HG03175 (cell line): ENCODE measurements at regions not wholly inside any gene's neighbourhood (a gene's known extent, or its start where the extent isn't known, plus 50 kb on each side); places are given as distances from the start of the nearest gene placed in this dataset.

Experiments used
- ATAC-seq: cut with Tn5 transposase; IDR thresholded peaks from one replicate; pipeline ENCODE4 v1.9.1; 2021; ENCODE audit warnings: mild to moderate bottlenecking, moderate library complexity; ENCODE audit not compliant: unreplicated experiment

- ATAC-seq: no peak
These were observed 50.4 kb upstream of the CIBAR2 start for GRCh38 chr16:85162478-85163277.

- no peak for ATAC-seq
These were observed 51.2 kb upstream of the CIBAR2 start for GRCh38 chr16:85163278-85164112.

- no peak for ATAC-seq
These were observed 52.2 kb upstream of the CIBAR2 start for GRCh38 chr16:85164431-85164830.

- no peak for ATAC-seq
These were observed 52.7 kb upstream of the CIBAR2 start for GRCh38 chr16:85164838-85165516.

GRCh38 chr16:85165781-85166180 lies 53.5 kb upstream of the CIBAR2 start:
- ATAC-seq: no peak

- no peak for ATAC-seq
These were observed 54.0 kb upstream of the CIBAR2 start for GRCh38 chr16:85166281-85166680.

- no peak for ATAC-seq
These were observed 54.7 kb upstream of the CIBAR2 start for GRCh38 chr16:85166699-85167588.

GRCh38 chr16:85167589-85168537 lies 55.6 kb upstream of the CIBAR2 start:
- no peak for ATAC-seq

GRCh38 chr16:85168732-85169256 lies 56.5 kb upstream of the CIBAR2 start:
- ATAC-seq: no peak

GRCh38 chr16:85169333-85170065 lies 57.2 kb upstream of the CIBAR2 start:
- no peak for ATAC-seq

GRCh38 chr16:85170066-85170491 lies 57.8 kb upstream of the CIBAR2 start:
- ATAC-seq: no peak

GRCh38 chr16:85170590-85171003 lies 58.3 kb upstream of the CIBAR2 start:
- no peak for ATAC-seq

- no peak for ATAC-seq
These were observed 58.9 kb upstream of the CIBAR2 start for GRCh38 chr16:85171004-85171758.

- no peak for ATAC-seq
These were observed 59.6 kb upstream of the CIBAR2 start for GRCh38 chr16:85171759-85172454.

- no peak for ATAC-seq
These were observed 60.3 kb upstream of the CIBAR2 start for GRCh38 chr16:85172455-85173145.

- no peak for ATAC-seq
These were observed 61.1 kb upstream of the CIBAR2 start for GRCh38 chr16:85173146-85173980.
